Spleen (tissue), 11 donors: ENCODE measurements at regions not wholly inside any gene's neighbourhood (a gene's known extent, or its start where the extent isn't known, plus 50 kb on each side); places are given as distances from the start of the nearest gene placed in this dataset.

Experiments
- DNase-seq: peaks from one replicate; pipeline ENCODE4 v3.0.0-alpha.2; 2020
- H3K27ac ChIP-seq, 8 donors: fragments of 200-600 bp; sonication (generic) in 7 of 8; 1 replicate in 4 of 8; 2 replicates in 4 of 8; pipeline versions ENCODE4 v1.5.0 to v1.8.0; 2016 to 2021; ENCODE audit warnings: inconsistent platforms in 4 of 8, mild to moderate bottlenecking in 4 of 8, moderate library complexity in 1 of 8
- H3K27me3 ChIP-seq, 7 donors: fragments of 200-600 bp; sonication (generic) in 6 of 7; replicated peaks in 1 of 7; 1 replicate in 4 of 7; 2 replicates in 3 of 7; pipeline versions ENCODE4 v1.5.0 to v1.8.0; 2016 to 2021; ENCODE audit warnings: inconsistent platforms in 3 of 7, mild to moderate bottlenecking in 1 of 7
- H3K36me3 ChIP-seq, 6 donors: fragments of 200-600 bp; sonication (generic) in 5 of 6; 1 replicate in 4 of 6; 2 replicates in 2 of 6; pipeline versions ENCODE4 v1.5.0 to v1.8.0; 2016 to 2021; ENCODE audit warnings: inconsistent platforms in 2 of 6
- H3K4me1 ChIP-seq, 6 donors: fragments of 200-600 bp; sonication (generic) in 5 of 6; 1 replicate in 3 of 6; 2 replicates in 3 of 6; pipeline versions ENCODE4 v1.5.0 to v1.8.0; 2016 to 2021; ENCODE audit warnings: inconsistent platforms in 3 of 6
- H3K4me3 ChIP-seq, 8 donors: fragments of 200-600 bp; sonication (generic) in 7 of 8; 1 replicate in 4 of 8; 2 replicates in 4 of 8; pipeline versions ENCODE4 v1.5.0 to v1.8.0; 2016 to 2021; ENCODE audit warnings: inconsistent platforms in 4 of 8, mild to moderate bottlenecking in 4 of 8, moderate library complexity in 2 of 8
- H3K9me3 ChIP-seq, 8 donors: fragments of 200-600 bp; sonication (generic) in 7 of 8; 1 replicate in 4 of 8; 2 replicates in 4 of 8; pipeline versions ENCODE4 v1.5.0 to v1.8.0; 2016 to 2021; ENCODE audit warnings: inconsistent platforms in 4 of 8
- POLR2A ChIP-seq, 3 donors: fragments of 450-650 bp; IDR thresholded peaks; one replicate each; pipeline ENCODE4 v1.5.1; 2017; ENCODE audit warnings: antibody characterized with exemption in 3 of 3, mild to moderate bottlenecking in 1 of 3
- POLR2AphosphoS5 ChIP-seq, 3 donors: sonication (generic); formaldehyde crosslinking; IDR thresholded peaks; one replicate each; pipeline ENCODE4 v1.5.1; 2017; ENCODE audit warnings: antibody characterized with exemption in 3 of 3
- WGBS, 5 donors: extraction: QIAGEN DNeasy Blood & Tissue Kit in 3 of 5; methylation state at CpG; one replicate each; pipeline versions ENCODE4 v1.1.5 to v1.1.7; 2013 to 2018; 5-methylcytosine and 5-hydroxymethylcytosine counted together
- intact Hi-C: fragments of 100-400 bp; cut with DNase I; formaldehyde crosslinking; loops from one replicate; pipeline ENCODE4 v1.15.0; 2023; ENCODE audit warnings: low total_unique reads
- TF ChIP-seq, protein P1 (sequence below), 11 experiments: fragments of 200-600 bp in 7 of 11; fragments of 450-650 bp in 4 of 11; sonication (generic) in 4 of 11; IDR thresholded peaks in 8 of 11; conservative IDR thresholded peaks in 3 of 11; 1 replicate in 7 of 11; 2 replicates in 4 of 11; pipeline versions ENCODE4 v1.4.0 to v1.8.0; 2016 to 2021; ENCODE audit warnings: antibody characterized with exemption in 11 of 11, inconsistent platforms in 4 of 11, mild to moderate bottlenecking in 1 of 11
- donor health status: healthy with polysubstance abuse.
- donor health status: DM: no; HTN: no; CAD: no; lungs with moderate emphysema.
- donor health status: DM: no; HTN: no; CAD: no.
- donor health status: Bipolar disorder and iron deficiency.
- donor health status: healthy.
- donor health status: DM: no; HTN: no; CAD: no.
- donor health status: DM: yes; HTN: yes; CAD: no.

DNA sequence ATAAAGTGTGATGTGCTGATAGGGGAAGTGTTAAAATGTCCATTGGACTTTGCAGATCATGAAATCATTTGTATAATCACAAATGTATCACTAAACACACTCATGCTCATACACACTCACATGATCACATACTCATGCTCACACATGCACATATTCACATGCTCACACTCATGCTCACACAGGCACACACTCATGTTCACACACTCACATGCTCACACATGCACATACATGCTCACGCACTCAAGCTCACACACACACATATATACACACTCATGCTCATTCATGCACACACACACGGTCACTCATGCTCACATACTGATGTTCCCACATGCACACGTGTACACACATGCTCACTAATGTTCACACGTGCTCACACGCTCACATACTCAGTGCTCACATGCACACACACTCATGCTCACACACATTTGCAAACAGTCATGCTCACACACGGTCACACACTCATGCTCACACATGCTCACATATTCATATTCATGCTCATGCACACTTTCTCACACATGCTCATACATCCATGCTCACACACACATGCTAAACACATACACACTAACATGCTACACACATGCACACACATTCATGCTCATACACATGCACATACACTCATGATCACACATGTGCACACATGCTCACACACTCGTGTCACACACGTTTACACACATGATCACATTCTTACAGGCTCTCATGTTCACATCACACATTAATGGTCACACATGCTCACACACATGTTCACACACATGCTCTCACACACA lies 116.7 kb upstream of the GJB6 start:
- H3K27ac ChIP-seq, result no peak overlapping the region
- 83 to 96% (median 92%) methylated on average over 8 of the region's 8 CpGs for WGBS, 5 donors
- H3K9me3 ChIP-seq, result no peaks in the 10 kb centered on the region
- DNase-seq, result no peak
- peaks cover 0 to 13% (median 0%) of the 10 kb centered on the region in 6 donors for H3K4me1 ChIP-seq
- H3K27me3 ChIP-seq, result no peaks in the 10 kb centered on the region
- TF ChIP-seq POLR2AphosphoS5 (IDR thresholded peaks at IDR 0.05) (no peak), POLR2A (IDR thresholded peaks at IDR 0.05) (no peak)
- TF ChIP-seq, protein P1, sequence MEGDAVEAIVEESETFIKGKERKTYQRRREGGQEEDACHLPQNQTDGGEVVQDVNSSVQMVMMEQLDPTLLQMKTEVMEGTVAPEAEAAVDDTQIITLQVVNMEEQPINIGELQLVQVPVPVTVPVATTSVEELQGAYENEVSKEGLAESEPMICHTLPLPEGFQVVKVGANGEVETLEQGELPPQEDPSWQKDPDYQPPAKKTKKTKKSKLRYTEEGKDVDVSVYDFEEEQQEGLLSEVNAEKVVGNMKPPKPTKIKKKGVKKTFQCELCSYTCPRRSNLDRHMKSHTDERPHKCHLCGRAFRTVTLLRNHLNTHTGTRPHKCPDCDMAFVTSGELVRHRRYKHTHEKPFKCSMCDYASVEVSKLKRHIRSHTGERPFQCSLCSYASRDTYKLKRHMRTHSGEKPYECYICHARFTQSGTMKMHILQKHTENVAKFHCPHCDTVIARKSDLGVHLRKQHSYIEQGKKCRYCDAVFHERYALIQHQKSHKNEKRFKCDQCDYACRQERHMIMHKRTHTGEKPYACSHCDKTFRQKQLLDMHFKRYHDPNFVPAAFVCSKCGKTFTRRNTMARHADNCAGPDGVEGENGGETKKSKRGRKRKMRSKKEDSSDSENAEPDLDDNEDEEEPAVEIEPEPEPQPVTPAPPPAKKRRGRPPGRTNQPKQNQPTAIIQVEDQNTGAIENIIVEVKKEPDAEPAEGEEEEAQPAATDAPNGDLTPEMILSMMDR (IDR thresholded peaks at IDR 0.05 in 8 of 11, conservative IDR thresholded peaks at IDR 0.05 in 3 of 11), result no peak
- no peaks in the 10 kb centered on the region for H3K36me3 ChIP-seq
- H3K4me3 ChIP-seq, result no peak overlapping the region
- intact Hi-C loops, result no loop called here

DNA sequence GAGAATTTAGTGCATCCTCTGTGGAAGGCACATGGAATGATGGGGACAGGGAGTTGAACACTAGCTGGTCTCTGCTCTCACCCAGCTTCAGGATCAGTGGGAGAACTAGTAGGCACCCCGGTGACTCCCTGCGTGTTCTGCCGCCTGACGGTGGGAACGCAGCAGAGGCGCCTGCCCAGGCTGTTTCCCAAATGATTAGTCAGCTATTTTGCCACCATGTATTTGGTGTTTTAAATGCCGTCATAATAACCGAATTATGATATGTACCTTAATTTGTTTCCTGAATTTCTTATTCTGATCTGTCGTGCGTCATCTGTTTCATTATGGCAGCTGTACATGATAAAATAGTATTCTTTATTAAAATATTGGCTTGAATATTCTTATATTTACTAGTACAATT lies 115.9 kb upstream of the GJB6 start:
- intact Hi-C loops, result no loop called here
- H3K4me3 ChIP-seq, result no peak overlapping the region
- H3K27ac ChIP-seq, result no peak overlapping the region
- WGBS, 5 donors, result 95 to 97% (median 95%) methylated on average over 10 of the region's 10 CpGs
- TF ChIP-seq POLR2A (IDR thresholded peaks at IDR 0.05) (no peak), POLR2AphosphoS5 (IDR thresholded peaks at IDR 0.05) (no peak)
- TF ChIP-seq, protein P1 (IDR thresholded peaks at IDR 0.05 in 8 of 11, conservative IDR thresholded peaks at IDR 0.05 in 3 of 11), result no peak
- no peaks in the 10 kb centered on the region for H3K36me3 ChIP-seq
- H3K27me3 ChIP-seq, result peaks cover 0 to 4% (median 0%) of the 10 kb centered on the region in 7 donors
- H3K4me1 ChIP-seq, result peaks cover 0 to 13% (median 0%) of the 10 kb centered on the region in 6 donors
- H3K9me3 ChIP-seq, result no peaks in the 10 kb centered on the region
- DNase-seq, result no peak

DNA sequence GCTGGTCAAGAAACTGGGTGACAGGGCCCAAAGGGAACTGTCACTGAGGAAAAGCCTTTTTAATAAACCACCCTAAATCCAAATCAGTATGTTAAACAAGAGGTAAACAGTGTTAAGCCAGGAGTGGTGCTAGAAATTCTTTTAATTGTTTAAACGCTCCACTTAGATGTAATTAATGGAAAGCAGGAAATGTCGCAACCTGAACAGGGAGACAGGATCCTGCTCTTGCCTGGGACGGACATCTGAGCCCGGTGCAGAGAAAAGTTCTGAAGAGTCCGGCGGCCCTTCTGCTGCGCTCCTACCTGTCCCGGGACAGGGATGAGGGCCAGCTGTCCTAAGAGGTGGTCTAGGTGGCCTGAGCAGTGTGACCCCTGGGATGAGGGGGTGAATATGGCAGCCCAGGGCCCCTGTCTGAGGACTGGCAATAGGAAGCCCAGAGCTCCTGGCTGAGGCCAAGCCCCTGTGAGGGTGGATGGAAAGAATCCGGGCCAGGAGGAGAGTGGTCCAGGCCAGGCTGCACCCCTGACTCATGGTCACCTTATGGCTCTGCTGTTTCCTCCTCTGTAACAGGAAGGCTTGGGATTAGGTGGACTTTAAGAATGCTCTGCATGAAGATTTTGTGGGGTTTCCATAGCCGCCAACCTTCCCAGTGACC lies 112.8 kb upstream of the GJB6 start:
- H3K9me3 ChIP-seq, result no peaks in the 10 kb centered on the region
- TF ChIP-seq, protein P1 (IDR thresholded peaks at IDR 0.05 in 8 of 11, conservative IDR thresholded peaks at IDR 0.05 in 3 of 11), result no peak
- TF ChIP-seq POLR2A (IDR thresholded peaks at IDR 0.05) (no peak), POLR2AphosphoS5 (IDR thresholded peaks at IDR 0.05) (no peak)
- WGBS, 5 donors, result 71 to 82% (median 75%) methylated on average over 10 of the region's 10 CpGs
- no peak for DNase-seq
- peaks cover 0 to 5% (median 0%) of the 10 kb centered on the region in 7 donors for H3K27me3 ChIP-seq
- H3K27ac ChIP-seq, result no peak overlapping the region
- intact Hi-C loops, result no loop called here
- no peaks in the 10 kb centered on the region for H3K36me3 ChIP-seq
- no peaks in the 10 kb centered on the region for H3K4me1 ChIP-seq
- no peak overlapping the region for H3K4me3 ChIP-seq

DNA sequence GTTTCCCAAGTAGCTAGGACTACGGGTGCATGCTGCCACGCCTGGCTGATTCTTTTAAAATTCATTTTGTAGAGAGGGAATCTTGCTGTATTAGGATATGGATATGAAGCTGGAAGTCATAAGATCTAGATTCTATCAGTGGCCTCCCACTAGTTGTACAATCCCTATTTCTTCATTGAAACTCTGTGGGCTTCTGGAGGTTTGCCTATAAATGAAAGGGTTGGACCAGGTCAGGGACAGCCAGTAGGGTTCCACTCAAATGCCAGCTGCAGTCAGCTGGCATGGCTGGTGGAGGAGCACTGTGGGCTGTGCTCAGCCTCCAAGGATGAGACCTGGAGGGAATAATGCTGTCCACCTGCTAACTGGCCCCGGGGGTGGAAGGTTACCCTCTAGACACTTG lies 110.2 kb upstream of the GJB6 start:
- TF ChIP-seq, protein P1 (IDR thresholded peaks at IDR 0.05 in 8 of 11, conservative IDR thresholded peaks at IDR 0.05 in 3 of 11), result no peak
- TF ChIP-seq POLR2A (IDR thresholded peaks at IDR 0.05), result no peak
- no peak for TF ChIP-seq POLR2AphosphoS5 (IDR thresholded peaks at IDR 0.05)
- H3K27ac ChIP-seq, result no peak overlapping the region
- H3K27me3 ChIP-seq, result peaks cover 0 to 5% (median 0%) of the 10 kb centered on the region in 7 donors
- DNase-seq, result no peak
- intact Hi-C loops, result no loop called here
- no peak overlapping the region for H3K4me3 ChIP-seq
- no peaks in the 10 kb centered on the region for H3K9me3 ChIP-seq
- no peaks in the 10 kb centered on the region for H3K4me1 ChIP-seq
- WGBS, 5 donors, result 89 to 92% (median 91%) methylated on average over 3 of the region's 3 CpGs
- H3K36me3 ChIP-seq, result no peaks in the 10 kb centered on the region
